Stromal cell of bone marrow (primary cell): ENCODE measurements at regions not wholly inside any gene's neighbourhood (a gene's known extent, or its start where the extent isn't known, plus 50 kb on each side); places are given as distances from the start of the nearest gene placed in this dataset.
"Not testable (repeated sequence)": the region's sequence is repeated elsewhere in the genome, so short reads cannot be mapped to it uniquely, and the experiment has no call there.

Experiments used
- DNase-seq: peaks from one replicate; pipeline ENCODE4 v3.0.0-alpha.2; 2012; ENCODE audit warnings: low read depth

GRCh38 chr2:182477774-182478173 is 50.9 kb upstream of the PDE1A start:
- DNase-seq = no peak

DNA sequence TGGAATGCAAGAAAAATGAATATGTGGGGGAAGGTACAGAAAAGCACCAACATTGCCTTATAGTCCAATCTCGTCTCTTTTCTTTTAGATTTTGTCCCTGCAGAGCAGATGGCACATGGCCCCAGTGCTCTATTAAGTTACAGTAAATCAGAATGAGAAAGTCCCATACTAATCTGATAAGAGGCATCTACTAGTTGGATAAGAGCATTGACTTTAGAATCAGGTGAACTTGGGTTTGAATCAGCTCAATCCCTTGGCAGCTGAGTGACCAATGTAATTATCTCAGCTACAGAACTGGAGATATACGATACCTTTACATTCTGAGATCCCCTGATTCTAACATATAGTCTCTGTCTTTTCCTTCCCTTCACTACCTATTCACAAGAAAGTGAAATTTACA is 54.8 kb upstream of the PDE1A start:
- DNase-seq = no peak

DNA sequence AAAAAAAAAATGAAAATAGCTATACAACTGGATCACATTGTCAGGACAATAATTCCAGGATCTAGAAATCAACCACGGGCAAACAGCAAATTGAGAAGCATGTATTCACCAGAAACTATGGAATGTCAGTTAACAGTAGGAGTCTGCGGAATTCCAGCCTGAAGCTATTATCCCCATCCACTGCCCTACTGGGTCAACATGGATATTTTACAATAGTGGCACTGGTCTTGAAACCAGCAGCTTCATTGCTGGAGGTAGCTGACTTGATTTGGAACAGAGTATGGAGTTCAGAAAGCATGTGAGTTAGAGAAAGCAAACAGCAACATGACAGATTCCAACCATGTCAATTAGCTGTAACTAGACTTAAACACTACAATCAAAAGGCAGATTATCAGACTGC is 55.7 kb upstream of the PDE1A start:
- DNase-seq = no peak

DNA sequence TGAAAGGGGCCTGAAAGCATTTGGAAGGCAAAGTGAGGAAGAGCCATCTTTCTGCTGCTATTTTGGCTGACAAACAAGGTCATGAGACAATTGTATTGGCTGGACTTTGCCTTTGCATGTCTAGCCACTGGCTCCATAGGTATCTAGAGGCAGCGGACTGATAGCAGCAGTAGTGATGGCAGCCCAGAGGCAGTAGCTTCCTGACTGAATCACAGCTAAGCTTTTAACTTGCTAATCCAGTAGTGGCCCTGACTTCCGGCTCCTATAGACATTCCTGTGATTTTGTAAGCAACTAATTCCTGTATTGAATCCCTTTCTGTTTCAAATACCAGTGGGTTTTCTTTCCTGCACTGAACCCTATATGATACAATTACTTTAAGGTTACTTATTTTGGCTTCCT is 69.8 kb upstream of the PDE1A start:
- no peak for DNase-seq

DNA sequence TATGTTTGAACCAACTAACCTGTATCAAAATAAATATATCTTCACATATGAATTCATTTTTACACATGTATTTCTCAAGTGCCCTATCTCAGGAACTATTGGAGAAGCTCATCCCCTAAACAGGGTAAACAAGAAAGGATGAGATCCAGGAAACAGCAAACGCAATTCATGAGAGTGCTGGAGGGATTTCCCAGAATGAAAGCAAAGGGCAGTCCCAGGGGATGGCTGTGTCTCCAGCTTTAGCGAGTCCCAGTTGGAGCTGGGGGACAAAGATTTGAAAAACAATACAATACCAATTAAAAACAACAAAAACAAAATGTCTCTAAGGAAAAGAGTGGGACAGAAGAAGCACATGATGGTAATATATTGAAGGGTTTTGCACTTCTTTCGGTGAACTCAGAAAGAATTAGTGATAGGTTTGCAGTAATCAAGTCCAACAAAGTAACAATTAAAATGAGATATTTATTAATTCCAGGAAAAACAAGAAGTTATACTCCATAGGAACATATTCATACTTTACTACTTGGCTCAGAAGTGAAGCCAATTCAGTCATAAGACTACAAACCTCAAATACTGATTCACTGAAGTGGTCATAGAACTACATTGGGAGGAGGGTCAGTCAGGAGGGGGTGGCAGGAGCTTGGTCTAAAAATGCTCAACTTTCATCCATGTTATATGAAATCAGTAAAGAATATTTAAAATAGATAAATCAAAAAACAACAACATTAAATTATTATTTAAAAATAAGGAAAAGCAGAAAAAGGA is 73.1 kb upstream of the PDE1A start:
- peak; percentile 50 for DNase-seq

DNA sequence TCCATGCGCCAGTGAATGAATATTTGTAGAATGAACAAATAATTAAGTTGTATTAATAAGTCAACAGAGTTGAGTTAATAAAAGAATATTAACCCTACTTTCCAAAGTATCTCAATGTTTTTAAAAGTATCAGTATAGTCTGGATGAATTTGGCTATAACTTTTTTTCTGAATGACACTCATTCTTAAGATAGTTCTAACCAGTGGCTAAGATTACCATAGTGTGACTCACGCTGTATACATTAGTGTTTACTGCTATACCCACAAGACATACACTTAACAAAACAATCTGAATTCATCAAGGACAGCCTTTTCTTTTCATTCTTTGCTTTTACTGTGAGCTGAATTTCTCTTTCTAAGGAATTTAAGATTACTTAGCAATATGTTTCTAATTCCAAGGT is 77.0 kb upstream of the PDE1A start:
- no peak for DNase-seq

GRCh38 chr2:182504903-182505302 is 78.1 kb upstream of the PDE1A start:
- DNase-seq = peak; percentile 78

DNA sequence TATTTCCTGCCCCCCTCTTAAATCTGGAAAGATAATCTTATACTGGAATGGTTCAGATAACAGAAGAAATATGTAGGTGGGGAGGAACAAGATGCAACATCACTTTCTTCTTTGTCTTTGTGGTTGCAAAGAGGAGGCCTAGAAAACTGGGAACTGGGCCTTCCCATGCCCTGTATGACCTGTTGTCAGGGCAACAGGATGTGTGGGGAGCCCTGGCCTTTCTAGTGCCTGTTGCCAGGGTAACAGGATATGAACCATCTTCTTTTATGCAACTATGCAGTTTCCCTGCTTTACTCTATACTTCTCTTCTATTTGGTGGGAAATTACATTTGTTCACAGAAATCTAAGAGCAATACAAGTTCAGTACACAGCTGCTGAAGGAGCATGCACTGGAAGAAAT is 79.8 kb upstream of the PDE1A start:
- peak; percentile 57 for DNase-seq

DNA sequence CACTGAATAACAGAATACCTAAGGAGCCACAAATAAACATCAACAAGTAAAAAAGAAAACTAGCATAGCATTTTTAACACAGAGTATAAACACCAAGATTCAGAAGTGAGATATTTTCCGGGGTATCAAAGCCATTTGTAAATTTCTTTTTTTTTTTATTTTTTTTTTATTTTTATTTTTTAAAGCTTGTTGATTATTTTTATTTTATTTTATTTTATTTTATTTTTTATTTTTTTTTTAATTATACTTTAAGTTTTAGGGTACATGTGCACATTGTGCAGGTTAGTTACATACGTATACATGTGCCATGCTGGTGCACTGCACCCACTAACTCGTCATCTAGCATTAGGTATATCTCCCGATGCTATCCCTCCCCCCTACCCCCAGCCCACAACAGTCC is 81.7 kb upstream of the PDE1A start:
- DNase-seq = not testable (repeated sequence)

- DNase-seq = no peak
Measured at GRCh38 chr2:182509216-182509615, 82.4 kb upstream of the PDE1A start.

GRCh38 chr2:182521453-182522404 is 94.9 kb upstream of the PDE1A start:
- no peak for DNase-seq

DNA sequence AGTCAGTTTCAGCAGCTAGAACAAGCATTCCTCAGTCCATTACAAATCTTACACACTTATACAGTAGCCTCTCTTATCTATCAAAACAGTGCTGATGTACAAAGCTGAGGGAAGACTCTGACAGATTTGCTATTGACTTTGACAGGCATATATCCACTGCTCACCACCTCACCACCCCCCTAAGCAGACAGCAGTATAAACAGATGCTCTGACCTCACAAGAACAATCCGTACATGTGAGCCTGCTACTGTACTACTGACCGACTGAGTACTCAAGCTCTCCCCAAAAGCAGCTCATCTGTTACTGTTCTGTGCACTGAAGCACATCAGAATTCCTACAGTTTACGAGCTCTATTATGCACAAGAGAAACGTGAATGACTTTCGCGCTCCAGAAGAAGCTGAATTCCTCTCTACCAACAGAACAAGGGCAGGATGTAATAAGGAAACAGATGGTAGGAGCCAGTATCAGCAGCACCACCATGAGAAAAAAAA is 95.6 kb upstream of the PDE1A start:
- DNase-seq = no peak

DNA sequence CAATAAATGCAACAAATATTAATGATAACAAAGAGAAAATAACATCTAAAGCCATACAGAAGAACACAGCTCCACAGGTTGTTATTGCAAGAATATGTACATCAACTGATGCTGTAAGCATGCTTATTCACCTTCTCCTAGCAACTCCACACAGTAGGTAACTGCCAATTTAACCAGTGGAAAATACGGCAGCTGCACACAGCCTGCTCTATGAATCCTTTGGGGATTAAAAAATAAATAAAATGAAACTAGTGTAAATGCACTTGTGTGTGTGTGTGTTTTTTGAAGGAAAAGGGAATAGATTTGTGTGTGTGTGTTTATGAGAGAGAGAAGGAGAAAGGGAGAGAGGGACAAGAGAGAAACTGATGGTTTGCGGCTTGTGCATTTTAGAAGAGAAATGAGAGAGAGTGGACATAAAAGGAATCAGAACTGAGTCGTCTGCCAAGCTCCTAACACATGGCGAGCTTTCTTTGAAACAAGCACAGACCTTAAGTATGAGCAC is 96.2 kb upstream of the PDE1A start:
- DNase-seq = no peak

DNA sequence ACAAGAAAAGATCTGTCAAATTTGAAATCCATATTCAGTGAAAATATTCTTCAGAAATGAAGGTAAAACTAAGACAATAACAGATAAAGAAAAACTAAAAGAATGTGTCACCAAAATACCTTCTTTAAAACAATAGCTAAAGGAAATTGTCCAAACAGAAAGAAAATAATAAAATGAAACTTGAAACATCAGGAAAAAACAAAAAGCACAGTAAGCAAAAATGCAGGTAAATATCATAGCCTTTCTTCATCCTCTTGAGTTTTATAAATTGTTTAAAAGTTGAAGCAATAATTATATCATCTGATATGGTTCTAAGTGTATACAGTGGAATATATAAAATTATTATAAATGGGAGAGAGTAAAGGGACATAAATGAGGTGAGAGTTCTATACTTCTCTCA is 103.8 kb upstream of the PDE1A start:
- no peak for DNase-seq

GRCh38 chr2:182540252-182540651 is 113.4 kb upstream of the PDE1A start:
- no peak for DNase-seq

GRCh38 chr2:182541268-182541667 is 114.4 kb upstream of the PDE1A start:
- DNase-seq = no peak

DNA sequence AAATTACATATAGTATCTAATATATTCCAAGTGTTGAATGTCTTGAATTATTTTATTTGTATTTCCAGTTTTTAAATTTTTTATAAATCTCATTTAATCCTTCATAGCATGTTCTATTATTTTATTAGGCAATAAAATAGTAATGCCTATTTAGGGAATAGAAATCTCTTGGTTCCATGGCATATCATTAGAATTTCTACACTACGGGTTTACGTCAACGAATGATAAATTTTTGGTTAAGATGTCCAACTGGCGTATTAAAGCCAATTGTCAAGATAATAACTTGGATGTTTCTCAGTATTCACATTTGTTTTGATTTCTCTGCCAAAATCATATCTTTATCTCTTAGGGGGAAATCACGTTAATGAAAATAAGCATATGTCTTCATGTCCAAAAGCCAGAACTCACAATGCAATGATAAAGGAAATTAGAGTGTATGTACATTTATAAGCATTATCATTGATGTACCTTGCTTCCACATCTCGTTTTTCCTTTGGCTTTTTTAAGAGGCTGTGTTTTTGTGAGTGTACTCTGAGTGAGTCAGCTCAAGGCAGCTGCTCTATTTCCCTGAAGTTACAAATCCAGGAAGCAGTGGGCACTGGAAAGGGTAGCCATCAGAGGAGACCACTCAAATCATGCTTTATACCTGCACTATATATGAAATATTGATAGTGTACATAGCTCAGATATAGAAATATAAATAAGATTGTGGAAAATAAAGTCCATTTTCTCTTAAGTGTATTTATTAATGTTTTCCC is 115.8 kb upstream of the PDE1A start:
- peak; percentile 21 for DNase-seq

DNA sequence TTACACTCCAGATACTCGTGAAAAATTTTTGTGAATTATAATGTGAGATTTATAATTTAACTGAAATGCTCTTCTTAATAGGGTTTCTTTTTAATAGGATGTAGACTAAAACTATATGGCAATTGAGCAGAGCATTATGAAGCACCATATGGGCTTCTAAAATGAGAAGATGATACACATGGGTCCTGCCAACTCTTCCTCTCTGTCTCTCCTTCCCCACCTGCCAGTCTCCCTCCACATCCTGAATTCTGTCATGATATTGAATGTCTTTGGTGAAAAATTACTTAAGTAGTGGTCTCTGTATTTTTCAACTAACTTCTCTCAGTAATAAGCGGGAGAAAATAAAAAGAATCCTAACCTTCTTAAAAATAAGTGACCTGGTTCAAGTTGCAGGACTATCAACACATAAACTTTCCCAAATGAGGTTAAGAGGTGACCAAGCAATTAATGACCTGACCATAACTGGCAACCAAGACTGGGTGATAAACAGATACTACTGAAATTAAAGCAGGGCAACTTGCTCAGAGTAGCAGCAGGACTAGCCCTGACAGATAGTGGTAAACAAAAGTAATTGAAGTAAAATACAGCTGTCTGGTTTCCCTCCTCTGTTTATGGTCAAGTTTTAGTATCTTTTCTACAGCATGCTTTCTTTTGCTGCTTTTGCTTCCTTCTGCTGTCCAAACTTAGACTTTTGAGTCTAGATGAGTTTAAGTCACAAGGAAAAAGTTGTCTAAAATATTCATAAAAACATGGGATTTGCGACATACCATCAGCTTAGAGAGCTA is 117.1 kb upstream of the PDE1A start:
- no peak for DNase-seq

DNA sequence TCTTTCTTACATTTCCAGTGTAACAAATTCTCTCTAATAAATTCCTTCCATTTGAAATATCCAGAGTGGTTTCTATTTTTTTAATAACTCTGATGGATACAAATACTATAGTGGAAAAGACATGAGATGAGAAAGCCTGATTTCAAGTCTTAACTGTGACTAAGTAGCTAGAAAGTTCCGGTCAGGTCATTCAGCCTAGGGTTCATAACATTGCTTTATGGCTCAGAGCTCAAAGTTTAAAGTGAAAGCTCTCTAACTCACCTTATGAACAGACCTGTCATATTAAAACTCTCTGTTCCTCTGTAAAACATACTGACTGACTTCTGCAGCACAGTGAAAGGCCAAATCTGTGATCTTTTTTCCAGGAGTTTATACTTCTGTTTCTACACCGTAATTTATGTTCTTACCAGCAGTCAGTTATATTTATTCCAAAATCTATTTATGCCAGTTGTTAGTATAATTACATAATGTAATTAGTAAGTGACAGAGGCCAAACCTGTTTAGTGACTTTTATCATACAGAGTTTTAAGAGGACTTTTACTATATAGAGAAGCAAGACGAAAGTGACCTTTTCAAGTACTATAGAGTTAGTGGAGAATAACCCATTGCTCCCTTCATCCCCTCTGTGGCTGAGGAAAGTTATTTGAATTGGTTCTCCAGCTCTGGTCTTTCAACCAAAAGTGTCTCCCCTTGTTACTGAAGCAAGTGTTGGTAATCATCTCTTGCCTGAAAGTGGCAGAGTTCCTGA is 118.8 kb upstream of the PDE1A start:
- DNase-seq = no peak
